GM12873 (cell line): ENCODE measurements at regions not wholly inside any gene's neighbourhood (a gene's known extent, or its start where the extent isn't known, plus 50 kb on each side); places are given as distances from the start of the nearest gene placed in this dataset.

Source experiments
- TF ChIP-seq, protein P1 (sequence below): IDR thresholded peaks from 2 replicates; pipeline ENCODE4 v1.5.1; 2012; ENCODE audit warnings: low read depth, mild to moderate bottlenecking, moderate library complexity, low read length, control low read depth; ENCODE audit not compliant: insufficient read depth; ENCODE audit errors: missing control alignments

DNA sequence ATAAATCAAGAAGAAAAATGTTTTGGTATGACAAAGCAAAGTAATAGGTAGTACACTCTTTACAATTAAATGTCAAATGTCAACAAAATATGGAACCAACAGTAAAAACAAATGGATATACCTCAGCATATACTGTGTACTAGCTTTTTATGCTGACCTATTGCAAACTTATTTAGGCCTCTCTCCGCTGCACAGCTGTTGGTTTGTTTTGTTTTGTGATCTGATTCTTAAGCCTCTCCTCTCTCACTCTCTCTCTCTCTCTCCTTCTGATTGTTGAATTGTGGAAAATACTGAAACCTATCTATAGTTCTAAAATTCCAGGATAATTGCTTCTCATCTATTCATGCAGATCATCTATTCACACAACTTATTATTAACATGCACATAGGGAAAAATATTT lies 154.9 kb upstream of the ARHGAP28 start:
- TF ChIP-seq, protein P1, sequence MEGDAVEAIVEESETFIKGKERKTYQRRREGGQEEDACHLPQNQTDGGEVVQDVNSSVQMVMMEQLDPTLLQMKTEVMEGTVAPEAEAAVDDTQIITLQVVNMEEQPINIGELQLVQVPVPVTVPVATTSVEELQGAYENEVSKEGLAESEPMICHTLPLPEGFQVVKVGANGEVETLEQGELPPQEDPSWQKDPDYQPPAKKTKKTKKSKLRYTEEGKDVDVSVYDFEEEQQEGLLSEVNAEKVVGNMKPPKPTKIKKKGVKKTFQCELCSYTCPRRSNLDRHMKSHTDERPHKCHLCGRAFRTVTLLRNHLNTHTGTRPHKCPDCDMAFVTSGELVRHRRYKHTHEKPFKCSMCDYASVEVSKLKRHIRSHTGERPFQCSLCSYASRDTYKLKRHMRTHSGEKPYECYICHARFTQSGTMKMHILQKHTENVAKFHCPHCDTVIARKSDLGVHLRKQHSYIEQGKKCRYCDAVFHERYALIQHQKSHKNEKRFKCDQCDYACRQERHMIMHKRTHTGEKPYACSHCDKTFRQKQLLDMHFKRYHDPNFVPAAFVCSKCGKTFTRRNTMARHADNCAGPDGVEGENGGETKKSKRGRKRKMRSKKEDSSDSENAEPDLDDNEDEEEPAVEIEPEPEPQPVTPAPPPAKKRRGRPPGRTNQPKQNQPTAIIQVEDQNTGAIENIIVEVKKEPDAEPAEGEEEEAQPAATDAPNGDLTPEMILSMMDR, result no peak

DNA sequence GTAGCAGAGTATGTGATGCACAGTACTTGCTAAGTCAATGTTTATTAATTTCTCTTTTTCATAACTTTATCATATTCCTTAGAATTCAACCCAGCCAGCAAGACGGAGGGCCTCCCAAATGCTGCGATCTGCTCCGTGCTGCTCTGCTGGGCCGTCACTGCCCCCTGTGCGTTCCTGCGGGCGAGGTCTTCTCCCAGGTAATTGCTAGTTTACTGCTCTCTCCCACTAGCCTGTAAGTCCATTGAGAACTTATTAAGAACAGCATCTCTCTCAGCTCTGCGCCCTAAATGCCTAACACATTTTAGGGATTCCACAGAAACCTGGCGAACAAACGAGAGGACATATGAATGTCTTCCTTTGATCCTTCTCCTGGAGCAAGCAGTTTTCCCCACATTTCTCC lies 153.6 kb upstream of the ARHGAP28 start:
- TF ChIP-seq, protein P1, result no peak

DNA sequence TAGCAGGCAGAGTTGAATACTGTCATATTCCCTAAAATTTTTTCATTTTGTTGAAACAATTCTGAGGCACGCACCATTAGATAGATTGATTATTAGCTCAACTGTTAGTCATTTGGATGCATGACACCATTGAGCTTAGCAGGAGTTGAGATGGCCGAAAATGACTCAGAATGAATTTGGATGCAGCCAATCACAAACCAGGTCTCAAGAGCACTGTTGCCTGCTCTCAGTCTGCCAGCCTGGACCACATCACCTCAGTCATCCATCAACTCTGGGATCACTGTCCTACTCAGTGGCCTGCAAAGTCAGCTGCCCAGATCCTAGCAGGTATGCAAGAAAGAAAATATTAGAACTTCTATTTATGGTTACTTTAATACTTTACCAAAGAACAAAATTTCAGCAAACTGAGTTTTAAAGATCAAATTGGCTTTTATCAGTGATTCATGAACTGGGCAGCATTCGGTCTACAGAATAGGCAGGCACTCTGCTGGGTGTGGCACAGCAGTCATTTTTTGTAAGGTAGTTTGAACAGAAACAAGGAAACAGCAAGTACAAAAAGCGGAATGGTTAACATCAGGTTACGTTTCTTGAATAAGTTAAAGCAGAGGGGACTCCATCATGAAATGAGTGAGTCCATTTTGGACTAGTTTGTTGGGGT lies 152.7 kb upstream of the ARHGAP28 start:
- TF ChIP-seq, protein P1, result no peak

DNA sequence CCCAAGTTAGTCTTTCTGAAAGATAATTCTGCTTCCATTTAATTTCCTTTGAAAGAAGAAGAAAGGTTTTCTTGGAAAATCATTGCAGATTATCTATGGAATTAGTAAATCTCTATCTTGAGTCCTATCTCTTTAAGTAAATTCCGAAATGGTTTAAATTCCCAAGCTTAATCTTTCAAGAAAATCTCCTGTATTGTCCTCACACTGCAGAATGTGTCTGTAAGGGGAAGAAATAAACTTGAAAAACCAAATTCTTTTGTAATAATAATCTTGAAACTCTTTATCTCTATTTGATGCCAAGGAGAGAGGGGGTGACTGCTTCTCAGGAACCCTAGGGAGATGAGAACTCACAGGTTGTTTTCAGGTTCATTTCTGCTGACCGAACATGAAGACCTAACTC lies 150.8 kb upstream of the ARHGAP28 start:
- TF ChIP-seq, protein P1, result no peak

DNA sequence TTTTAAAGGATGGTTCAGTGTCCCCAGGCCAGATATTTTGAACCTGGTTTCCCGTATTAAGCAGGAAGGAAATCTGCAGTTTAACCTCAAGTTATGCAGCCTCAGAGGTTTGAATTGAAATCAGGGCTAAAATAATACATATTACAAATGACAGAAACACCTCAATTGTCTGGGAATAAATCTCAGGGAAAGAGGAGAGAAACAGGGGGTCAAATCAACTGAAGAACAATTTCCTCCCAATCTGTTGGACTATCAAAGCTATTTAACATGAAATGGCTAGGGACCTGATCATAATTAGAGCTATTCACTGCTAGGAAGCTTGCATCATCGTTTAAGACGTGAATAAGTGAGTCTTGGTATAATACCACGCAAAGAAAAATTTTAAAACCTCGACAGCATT lies 150.0 kb upstream of the ARHGAP28 start:
- TF ChIP-seq, protein P1, result no peak

DNA sequence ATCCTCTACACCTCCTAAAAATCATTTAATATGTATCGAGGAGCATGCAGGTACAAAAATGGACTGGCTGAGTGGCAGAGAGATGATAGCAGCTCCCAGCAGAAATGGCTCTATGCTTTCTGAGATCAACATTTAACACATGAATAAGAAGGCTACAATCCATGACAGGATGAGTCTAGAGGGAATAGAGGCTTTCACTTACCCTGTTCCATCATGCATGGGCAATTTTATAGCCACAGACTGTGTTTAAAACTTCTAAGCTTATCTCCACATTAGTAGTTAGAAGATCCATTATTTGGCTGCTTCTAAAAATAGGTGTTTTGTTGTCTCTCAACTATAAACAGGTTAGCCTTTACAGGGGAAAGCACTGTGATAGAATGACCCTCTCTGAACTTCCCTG lies 149.1 kb upstream of the ARHGAP28 start:
- TF ChIP-seq, protein P1, result no peak

DNA sequence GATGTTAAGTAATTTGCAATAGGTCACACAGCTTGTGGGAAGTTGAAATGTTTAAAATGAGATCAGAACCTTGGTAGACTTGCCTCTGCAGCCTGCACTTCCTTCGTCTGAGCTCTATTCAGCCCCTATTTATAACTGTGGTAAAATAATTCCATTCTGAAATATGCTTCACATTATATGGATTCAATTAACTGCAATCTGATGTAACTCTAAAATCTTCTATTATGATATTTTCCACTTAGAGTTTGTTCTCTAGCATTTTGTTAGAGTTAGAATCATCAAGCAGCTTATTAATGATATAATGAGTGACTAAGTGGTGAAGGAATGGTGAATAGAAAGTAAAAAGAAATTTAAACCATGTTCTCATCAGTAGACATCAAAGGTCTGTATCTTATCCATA lies 139.6 kb upstream of the ARHGAP28 start:
- TF ChIP-seq, protein P1, result no peak
